ENCODE measurements at regions not wholly inside any gene's neighbourhood (a gene's known extent, or its start where the extent isn't known, plus 50 kb on each side); places are given as distances from the start of the nearest gene placed in this dataset.

DNA sequence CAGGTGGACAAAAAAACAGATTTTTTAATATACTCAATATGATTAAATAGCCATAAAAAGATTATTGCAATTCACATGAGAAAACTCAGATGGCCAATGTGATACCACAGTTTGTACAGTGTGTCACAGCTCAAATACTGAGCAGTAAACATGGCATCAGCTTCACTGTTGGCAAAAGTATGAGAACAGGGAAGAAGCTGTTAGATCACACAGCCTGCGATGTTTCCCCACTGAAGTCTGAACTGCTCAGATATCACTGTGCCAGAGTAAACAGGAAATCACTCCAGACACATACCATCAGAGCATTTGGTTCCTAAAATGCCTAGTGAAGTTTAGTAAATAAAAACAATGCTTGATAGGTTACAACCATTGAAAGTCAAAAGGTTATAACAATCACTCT is 347.8 kb downstream of the ETV1 start:
- TF ChIP-seq, protein P1, sequence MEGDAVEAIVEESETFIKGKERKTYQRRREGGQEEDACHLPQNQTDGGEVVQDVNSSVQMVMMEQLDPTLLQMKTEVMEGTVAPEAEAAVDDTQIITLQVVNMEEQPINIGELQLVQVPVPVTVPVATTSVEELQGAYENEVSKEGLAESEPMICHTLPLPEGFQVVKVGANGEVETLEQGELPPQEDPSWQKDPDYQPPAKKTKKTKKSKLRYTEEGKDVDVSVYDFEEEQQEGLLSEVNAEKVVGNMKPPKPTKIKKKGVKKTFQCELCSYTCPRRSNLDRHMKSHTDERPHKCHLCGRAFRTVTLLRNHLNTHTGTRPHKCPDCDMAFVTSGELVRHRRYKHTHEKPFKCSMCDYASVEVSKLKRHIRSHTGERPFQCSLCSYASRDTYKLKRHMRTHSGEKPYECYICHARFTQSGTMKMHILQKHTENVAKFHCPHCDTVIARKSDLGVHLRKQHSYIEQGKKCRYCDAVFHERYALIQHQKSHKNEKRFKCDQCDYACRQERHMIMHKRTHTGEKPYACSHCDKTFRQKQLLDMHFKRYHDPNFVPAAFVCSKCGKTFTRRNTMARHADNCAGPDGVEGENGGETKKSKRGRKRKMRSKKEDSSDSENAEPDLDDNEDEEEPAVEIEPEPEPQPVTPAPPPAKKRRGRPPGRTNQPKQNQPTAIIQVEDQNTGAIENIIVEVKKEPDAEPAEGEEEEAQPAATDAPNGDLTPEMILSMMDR (IDR thresholded peaks at IDR 0.05): no peak
- no peak for TF ChIP-seq POLR2A (IDR thresholded peaks at IDR 0.05)
